ENCODE measurements at regions not wholly inside any gene's neighbourhood (a gene's known extent, or its start where the extent isn't known, plus 50 kb on each side); places are given as distances from the start of the nearest gene placed in this dataset.

DNA sequence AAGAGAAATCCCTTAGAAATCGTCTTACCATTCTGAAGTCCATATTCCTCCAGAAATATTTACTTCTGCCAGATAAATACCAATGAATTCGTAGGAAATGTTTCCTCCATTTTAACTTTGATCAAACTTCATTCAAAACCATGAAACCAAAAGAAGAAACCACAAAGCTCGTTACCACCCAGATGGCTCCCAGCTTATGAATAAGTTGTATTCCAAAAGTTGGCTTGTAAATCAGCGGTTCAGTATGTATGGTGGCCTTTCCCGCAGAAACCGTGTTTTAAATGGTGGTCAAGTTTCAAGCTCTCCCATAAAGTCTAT, 73.6 kb upstream of the RIPOR2 start:
- TF ChIP-seq, protein P1, sequence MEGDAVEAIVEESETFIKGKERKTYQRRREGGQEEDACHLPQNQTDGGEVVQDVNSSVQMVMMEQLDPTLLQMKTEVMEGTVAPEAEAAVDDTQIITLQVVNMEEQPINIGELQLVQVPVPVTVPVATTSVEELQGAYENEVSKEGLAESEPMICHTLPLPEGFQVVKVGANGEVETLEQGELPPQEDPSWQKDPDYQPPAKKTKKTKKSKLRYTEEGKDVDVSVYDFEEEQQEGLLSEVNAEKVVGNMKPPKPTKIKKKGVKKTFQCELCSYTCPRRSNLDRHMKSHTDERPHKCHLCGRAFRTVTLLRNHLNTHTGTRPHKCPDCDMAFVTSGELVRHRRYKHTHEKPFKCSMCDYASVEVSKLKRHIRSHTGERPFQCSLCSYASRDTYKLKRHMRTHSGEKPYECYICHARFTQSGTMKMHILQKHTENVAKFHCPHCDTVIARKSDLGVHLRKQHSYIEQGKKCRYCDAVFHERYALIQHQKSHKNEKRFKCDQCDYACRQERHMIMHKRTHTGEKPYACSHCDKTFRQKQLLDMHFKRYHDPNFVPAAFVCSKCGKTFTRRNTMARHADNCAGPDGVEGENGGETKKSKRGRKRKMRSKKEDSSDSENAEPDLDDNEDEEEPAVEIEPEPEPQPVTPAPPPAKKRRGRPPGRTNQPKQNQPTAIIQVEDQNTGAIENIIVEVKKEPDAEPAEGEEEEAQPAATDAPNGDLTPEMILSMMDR (IDR thresholded peaks at IDR 0.05), result no peak
- TF ChIP-seq EP300 (IDR thresholded peaks at IDR 0.05) (no peak), POLR2A (IDR thresholded peaks at IDR 0.05) (no peak)
